Activated CD4-positive, alpha-beta memory T cell treated with anti-CD3 and anti-CD28 coated beads, Interleukin-2, amount 10 ng/mL, durations not matched to agents 7 days and 5 days (primary cell): ENCODE measurements at regions not wholly inside any gene's neighbourhood (a gene's known extent, or its start where the extent isn't known, plus 50 kb on each side); places are given as distances from the start of the nearest gene placed in this dataset.
A peak's percentile ranks its signal among the peaks of the same experiment; 100 is the strongest.
"Not testable (repeated sequence)": the region's sequence is repeated elsewhere in the genome, so short reads cannot be mapped to it uniquely, and the experiment has no call there.

Experiments used
- CTCF ChIA-PET: fragments of 350-600 bp; sonication (Branson Sonifier 250); formaldehyde crosslinking; loops from one replicate; lab custom pipeline; 2021; ENCODE audit warnings: antibody characterized with exemption, inconsistent platforms; lab: Charles Lee
- POLR2A ChIA-PET: fragments of 350-600 bp; sonication (Branson Sonifier 250); formaldehyde crosslinking; loops from one replicate; lab custom pipeline; 2021; ENCODE audit warnings: antibody characterized with exemption; lab: Charles Lee
- DNase-seq: peaks from one replicate; pipeline ENCODE4 v3.0.0-alpha.2; 2020
- H3K27ac Mint-ChIP-seq: one replicate; pipeline ENCODE4 v1.8.0; 2021; ENCODE audit warnings: mild to moderate bottlenecking, mixed read lengths
- H3K27me3 Mint-ChIP-seq: one replicate; pipeline ENCODE4 v1.8.0; 2021; ENCODE audit warnings: mixed read lengths
- H3K36me3 Mint-ChIP-seq: one replicate; pipeline ENCODE4 v1.8.0; 2021; ENCODE audit warnings: low read depth, mixed read lengths
- H3K4me1 Mint-ChIP-seq: one replicate; pipeline ENCODE4 v1.8.0; 2021; ENCODE audit warnings: mixed read lengths
- H3K4me3 Mint-ChIP-seq: one replicate; pipeline ENCODE4 v1.8.0; 2021; ENCODE audit warnings: mild to moderate bottlenecking, mixed read lengths
- H3K9me3 Mint-ChIP-seq: one replicate; pipeline ENCODE4 v1.8.0; 2021; ENCODE audit warnings: mixed read lengths

DNA sequence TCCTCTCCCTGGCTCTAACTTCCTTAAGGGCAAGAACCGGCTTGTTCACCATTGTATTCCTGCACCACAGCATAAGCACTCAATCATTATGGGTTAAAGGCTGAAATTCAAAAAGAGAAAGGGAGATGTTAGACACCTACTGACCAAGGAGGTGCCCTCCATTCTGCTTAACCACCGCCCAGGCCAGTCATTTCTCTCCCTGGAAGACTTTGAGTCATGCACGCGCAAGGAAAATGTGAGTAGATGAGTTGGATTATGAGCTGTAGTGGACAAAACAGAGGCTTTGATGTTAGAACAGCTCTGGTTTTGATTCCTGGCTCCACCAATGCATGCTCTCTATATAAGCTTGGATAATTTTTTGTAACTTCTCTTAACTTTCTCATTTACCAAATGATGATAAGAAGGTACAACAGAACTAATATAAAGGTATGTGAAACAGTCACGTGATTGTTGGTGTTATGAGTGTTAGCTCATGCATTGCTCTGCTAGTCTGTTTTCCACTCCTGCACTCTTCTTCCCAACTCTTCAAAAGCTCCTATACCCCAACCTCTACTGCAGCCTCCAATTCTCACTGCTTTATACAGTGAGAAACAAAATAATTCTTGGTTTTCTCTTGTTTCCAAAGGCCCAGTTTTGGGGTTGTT lies 148.4 kb upstream of the ATP11B start:
- POLR2A ChIA-PET = no interaction called here
- Mint-ChIP-seq H3K36me3 (no peaks in the 10 kb centered on the region), H3K4me3 (no peak overlapping the region), H3K27ac (no peak overlapping the region), H3K27me3 (peaks cover 8% of the 10 kb centered on the region), H3K9me3 (no peaks in the 10 kb centered on the region), H3K4me1 (no peaks in the 10 kb centered on the region)
- CTCF ChIA-PET = no interaction called here
- DNase-seq = no peak

DNA sequence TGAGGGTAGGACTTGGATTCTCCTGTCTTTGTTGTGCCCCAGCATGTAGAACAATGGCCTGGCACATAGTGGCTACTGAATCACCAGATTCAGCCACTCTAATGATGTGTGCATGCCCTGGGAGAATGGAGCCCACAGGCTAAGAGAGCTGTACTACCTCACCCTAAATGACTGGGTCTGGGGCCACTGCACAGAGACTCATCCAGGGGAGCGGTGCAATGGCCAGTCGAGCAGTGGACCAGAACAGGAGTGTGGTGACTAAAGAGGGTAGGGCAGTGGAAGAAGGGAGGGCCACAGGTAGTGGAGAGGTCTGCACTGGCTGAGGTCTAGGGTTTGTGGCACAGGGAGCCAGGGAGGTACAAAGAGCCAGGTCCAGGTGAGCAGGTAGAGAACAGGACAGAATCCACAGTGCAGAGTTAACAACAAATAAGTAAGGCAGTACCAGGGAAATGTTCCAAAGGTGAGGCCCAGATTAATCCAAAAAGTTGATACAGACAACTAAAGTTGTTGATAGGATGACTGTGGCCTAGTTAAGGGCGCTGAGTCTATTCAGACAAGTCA lies 142.7 kb upstream of the ATP11B start:
- ChIA-PET POLR2A (no interaction called here), CTCF (no interaction called here)
- H3K27ac Mint-ChIP-seq = no peak overlapping the region
- no peaks in the 10 kb centered on the region for H3K4me1 Mint-ChIP-seq
- no peaks in the 10 kb centered on the region for H3K36me3 Mint-ChIP-seq
- H3K27me3 Mint-ChIP-seq = peaks cover 4% of the 10 kb centered on the region
- no peak overlapping the region for H3K4me3 Mint-ChIP-seq
- no peaks in the 10 kb centered on the region for H3K9me3 Mint-ChIP-seq
- no peak for DNase-seq

DNA sequence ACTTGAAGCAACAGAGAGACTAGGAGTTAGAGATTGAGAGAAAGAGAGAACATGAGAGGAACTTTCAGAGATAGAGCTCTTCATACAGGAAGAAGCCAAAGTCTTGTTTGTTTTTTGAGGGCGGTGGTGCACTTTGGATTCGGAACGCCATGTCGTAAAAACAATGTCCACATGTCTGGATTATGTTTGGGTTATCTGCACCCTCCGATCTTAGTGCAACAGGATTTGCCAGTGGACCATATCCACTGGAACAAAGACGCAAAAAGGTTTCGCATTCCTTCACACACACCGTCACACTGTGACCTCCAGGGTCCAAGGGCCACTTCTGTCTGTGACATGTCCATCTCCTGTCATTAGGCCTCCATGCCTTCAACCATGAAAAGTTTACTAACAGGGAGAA lies 141.8 kb upstream of the ATP11B start:
- Mint-ChIP-seq H3K4me3 (no peak overlapping the region), H3K27ac (no peak overlapping the region), H3K4me1 (no peaks in the 10 kb centered on the region), H3K27me3 (peaks cover 4% of the 10 kb centered on the region), H3K36me3 (no peaks in the 10 kb centered on the region), H3K9me3 (no peaks in the 10 kb centered on the region)
- DNase-seq = no peak
- CTCF ChIA-PET = no interaction called here
- POLR2A ChIA-PET = no interaction called here

DNA sequence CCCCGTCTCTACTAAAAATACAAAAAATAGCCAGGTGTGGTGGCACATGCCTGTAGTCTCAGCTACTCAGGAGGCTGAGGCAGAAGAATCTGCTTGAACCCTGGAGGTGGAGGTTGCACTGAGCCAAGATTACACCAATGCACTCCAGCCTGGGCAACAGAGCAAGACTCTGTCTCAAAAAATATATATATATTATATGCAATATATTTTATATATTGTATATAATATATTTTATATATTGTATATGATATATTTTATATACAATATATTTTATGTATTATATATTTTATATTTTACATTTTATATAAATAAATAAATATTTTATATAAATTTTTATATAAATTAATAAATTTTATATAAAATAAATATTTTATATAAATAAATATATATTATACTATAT lies 140.2 kb upstream of the ATP11B start:
- H3K36me3 Mint-ChIP-seq, POLR2A ChIA-PET, H3K4me1 Mint-ChIP-seq, DNase-seq, H3K4me3 Mint-ChIP-seq, H3K9me3 Mint-ChIP-seq, H3K27ac Mint-ChIP-seq, CTCF ChIA-PET, H3K27me3 Mint-ChIP-seq: not testable (repeated sequence)

DNA sequence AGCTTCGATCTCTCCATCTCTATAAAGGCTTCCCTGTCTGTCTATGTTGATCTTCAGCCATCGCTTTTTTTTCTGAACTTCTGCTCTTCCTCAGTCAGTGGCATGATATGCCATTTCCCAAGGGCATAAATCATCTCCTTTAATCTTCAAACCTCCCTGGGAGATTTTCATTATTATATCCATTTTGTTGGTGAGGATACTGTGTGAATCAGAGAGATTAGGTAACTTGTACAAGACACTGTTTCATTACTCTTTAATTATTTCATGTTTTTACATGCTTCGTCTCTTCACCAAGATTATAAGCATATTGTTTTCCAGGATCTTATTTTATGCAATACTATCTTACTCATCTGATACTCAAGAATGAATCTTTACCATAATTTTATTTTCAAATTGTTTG lies 124.8 kb upstream of the ATP11B start:
- H3K4me1 Mint-ChIP-seq = no peaks in the 10 kb centered on the region
- CTCF ChIA-PET = no interaction called here
- no peak overlapping the region for H3K27ac Mint-ChIP-seq
- peaks cover 17% of the 10 kb centered on the region for H3K27me3 Mint-ChIP-seq
- no peak for DNase-seq
- no peak overlapping the region for H3K4me3 Mint-ChIP-seq
- POLR2A ChIA-PET = no interaction called here
- no peaks in the 10 kb centered on the region for H3K9me3 Mint-ChIP-seq
- H3K36me3 Mint-ChIP-seq = no peaks in the 10 kb centered on the region

DNA sequence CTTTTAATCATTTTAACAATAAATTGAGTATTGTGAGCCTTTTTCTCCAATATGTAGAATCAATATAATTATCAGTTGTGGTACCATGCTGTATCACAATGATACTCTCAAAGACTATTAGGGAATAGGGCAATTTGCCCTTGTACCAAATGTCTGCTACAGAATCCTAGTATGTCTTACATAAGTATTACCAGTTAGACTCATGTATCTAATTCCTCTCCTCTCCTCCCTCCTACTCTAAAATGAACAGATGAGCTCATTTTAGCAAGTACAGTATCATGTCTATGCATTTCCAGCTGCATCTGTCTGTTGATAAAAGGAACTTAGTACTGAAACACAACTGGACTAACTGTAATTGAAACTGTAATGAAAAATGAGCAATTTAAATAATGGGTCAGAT lies 124.3 kb upstream of the ATP11B start:
- DNase-seq = no peak
- Mint-ChIP-seq H3K36me3 (no peaks in the 10 kb centered on the region), H3K27ac (no peak overlapping the region), H3K27me3 (peaks cover 19% of the 10 kb centered on the region), H3K9me3 (no peaks in the 10 kb centered on the region), H3K4me3 (no peak overlapping the region), H3K4me1 (no peaks in the 10 kb centered on the region)
- POLR2A ChIA-PET = no interaction called here
- CTCF ChIA-PET = no interaction called here

DNA sequence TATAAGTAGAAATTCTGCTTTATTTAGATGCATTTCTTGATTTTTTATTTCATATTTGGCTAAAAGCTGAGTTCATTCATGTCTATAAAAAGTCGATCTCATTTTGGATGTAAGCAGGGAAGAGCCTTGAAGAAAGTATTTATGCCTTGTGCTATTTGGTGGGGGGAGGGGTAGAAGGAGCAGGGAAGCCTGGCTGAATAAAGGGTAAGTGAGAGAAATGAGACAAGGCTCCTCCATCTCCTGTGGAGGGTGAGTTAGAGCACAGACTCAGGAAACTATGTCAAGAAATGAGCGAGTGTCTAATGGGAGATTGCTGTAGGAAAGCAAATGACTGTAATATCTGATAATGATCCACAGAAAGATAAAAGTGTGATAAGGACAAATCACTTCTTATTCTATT lies 121.8 kb upstream of the ATP11B start:
- ChIA-PET POLR2A (no interaction called here), CTCF (no interaction called here)
- no peak overlapping the region for H3K4me3 Mint-ChIP-seq
- peaks cover 20% of the 10 kb centered on the region for H3K27me3 Mint-ChIP-seq
- H3K36me3 Mint-ChIP-seq = no peaks in the 10 kb centered on the region
- H3K9me3 Mint-ChIP-seq = no peaks in the 10 kb centered on the region
- H3K27ac Mint-ChIP-seq = no peak overlapping the region
- no peak for DNase-seq
- no peaks in the 10 kb centered on the region for H3K4me1 Mint-ChIP-seq

DNA sequence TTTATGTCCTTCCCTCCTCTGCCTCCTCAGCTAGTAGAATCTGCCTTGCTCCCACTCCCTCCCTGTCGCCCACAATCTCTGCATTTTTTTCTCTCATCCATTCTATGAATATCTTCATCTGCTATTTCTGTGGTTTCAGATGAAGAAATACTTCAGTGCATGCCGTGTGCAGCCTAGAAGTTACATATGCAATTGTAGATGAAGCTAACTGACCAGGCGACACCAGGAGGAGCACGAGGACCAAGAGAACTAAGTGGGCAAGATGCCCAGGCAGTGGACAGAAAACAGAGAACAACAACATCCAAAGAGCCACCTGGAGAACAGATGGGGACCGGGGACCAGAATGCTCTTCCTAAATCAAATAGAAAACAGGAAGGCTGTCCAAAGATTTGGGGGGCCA lies 121.4 kb upstream of the ATP11B start:
- Mint-ChIP-seq H3K27ac (no peak overlapping the region), H3K27me3 (peaks cover 20% of the 10 kb centered on the region), H3K4me3 (no peak overlapping the region), H3K9me3 (no peaks in the 10 kb centered on the region), H3K4me1 (no peaks in the 10 kb centered on the region), H3K36me3 (no peaks in the 10 kb centered on the region)
- no peak for DNase-seq
- ChIA-PET CTCF (no interaction called here), POLR2A (no interaction called here)

DNA sequence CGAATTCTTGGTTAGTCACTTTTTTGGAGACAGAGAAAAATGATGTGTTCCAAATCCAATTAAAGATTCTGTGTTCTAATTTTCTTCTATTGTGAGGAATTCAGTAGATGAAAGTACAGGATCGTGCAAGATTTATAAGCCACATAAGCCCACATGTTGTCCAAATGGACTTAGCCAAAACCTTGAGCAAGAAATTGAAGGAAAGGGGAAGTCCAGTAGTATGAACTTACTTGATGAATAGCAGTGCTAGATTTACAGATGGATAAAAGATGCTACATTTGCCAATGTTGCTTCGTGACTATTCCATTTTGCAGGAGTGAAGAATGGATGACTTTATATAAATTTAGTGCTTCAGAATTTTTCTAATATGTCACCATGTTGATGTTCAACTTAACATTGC lies 120.0 kb upstream of the ATP11B start:
- Mint-ChIP-seq H3K4me3 (no peak overlapping the region), H3K4me1 (no peaks in the 10 kb centered on the region), H3K27me3 (peaks cover 19% of the 10 kb centered on the region), H3K36me3 (no peaks in the 10 kb centered on the region), H3K9me3 (no peaks in the 10 kb centered on the region), H3K27ac (no peak overlapping the region)
- ChIA-PET POLR2A (no interaction called here), CTCF (no interaction called here)
- no peak for DNase-seq

DNA sequence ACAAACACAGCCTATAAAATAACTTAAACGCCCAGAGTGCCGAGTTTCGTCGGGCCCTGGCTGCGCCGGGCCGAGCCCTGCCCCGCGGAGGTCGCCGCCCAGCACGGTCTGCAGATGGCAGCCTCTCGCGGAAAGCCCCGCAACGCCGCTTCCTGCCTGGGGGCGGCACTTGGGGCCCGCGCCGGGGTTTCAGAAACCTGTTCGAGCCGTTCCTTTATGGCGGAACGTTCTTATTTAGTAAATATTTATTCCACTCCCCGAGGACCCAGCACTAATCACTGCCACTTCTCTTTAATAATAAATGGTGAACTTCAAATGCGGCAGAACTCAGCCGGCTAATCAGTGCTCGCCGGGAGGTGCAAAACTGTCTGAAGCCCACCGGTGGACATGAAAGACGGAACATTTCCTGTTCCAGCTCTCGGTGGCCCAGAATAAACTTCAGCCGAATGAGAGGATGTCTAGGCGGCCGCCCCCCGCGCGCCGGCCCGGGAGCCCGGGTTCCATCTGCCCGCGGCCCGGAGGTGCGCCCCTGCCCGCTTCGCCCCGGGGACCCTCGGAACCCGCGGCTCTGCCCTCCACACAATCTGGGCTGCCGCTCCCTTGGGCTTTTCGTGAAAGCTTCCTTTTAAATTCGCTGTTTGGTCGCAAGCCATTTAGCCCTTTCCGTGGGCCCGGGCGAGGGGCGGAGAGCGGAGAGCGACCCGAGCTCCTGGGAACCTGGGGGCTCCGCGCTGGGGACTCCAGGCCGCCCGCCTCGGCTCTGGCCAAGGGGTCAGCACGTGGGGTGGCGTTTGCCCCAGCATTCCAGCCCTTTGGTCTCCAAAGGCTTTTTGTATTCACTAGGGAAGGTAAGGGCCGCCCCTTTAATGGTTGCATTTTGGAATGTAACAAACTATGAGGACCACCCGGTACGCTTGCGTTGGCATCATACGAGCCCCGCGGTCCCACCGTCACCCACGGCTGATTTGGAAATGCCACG lies 110.8 kb upstream of the ATP11B start:
- peak; percentile 63 for DNase-seq
- H3K4me3 Mint-ChIP-seq = peak overlapping the region; percentile 67
- peaks cover 6% of the 10 kb centered on the region for H3K4me1 Mint-ChIP-seq
- no peak overlapping the region for H3K27ac Mint-ChIP-seq
- ChIA-PET POLR2A (no interaction called here), CTCF (interaction anchor here (0.5 to 3.6 kb wide), 11 partner anchors 9 to 1764 kb away, joined by 3 to 26 read pairs (median 4); no protein-coding TSS in a partner anchor)
- peaks cover 40% of the 10 kb centered on the region for H3K27me3 Mint-ChIP-seq
- no peaks in the 10 kb centered on the region for H3K36me3 Mint-ChIP-seq
- H3K9me3 Mint-ChIP-seq = no peaks in the 10 kb centered on the region

DNA sequence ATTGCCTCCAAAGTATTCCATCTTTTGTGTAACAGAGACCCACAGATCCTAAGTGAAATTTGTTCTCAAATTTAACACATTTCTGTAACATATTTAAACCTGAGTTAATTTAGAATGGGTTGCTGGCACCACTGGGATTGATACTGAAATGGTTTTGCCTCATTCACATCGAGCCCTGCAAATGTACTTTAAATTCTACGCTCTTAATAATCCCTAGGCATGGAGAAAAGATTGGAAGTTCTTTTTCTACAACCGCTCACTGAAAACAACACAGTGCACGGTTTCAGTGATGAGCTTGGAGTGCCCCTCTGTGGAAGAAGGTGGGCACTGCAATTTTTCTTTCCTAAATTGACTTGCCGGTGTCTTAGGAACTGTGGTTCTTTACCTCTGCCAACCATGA lies 109.9 kb upstream of the ATP11B start:
- H3K27me3 Mint-ChIP-seq = peaks cover 43% of the 10 kb centered on the region
- H3K27ac Mint-ChIP-seq = no peak overlapping the region
- POLR2A ChIA-PET = no interaction called here
- peak; percentile 62 for DNase-seq
- CTCF ChIA-PET = interaction anchor here (0.5 to 3.6 kb wide), 16 partner anchors 9 to 1765 kb away, joined by 3 to 26 read pairs (median 4); no protein-coding TSS in a partner anchor
- H3K36me3 Mint-ChIP-seq = no peaks in the 10 kb centered on the region
- peak overlapping the region; percentile 28 for H3K4me3 Mint-ChIP-seq
- H3K4me1 Mint-ChIP-seq = peaks cover 6% of the 10 kb centered on the region
- H3K9me3 Mint-ChIP-seq = no peaks in the 10 kb centered on the region

DNA sequence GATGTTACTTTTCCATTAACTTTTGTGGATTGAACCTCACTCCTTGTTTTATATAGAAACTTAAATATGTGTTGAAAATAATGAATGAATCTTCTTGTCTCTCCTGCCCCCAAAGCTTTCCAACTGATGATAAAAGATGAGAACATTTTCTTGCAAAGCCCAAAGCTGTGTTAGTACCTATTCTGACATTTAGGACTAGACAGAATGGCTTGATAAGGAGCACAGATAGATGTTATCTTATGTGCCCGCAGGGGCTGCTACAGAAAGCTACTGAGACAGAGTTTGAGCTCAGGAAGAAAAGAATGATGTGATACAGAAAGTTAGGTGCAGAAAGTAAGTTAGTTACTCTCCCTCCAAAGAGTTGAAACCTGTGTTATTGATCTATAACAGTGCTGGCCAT lies 109.4 kb upstream of the ATP11B start:
- peaks cover 6% of the 10 kb centered on the region for H3K4me1 Mint-ChIP-seq
- ChIA-PET CTCF (interaction anchor here (0.9 to 3.6 kb wide), 12 partner anchors 10 to 1355 kb away, joined by 3 to 26 read pairs (median 4); no protein-coding TSS in a partner anchor), POLR2A (no interaction called here)
- no peak for DNase-seq
- H3K27ac Mint-ChIP-seq = no peak overlapping the region
- peaks cover 43% of the 10 kb centered on the region for H3K27me3 Mint-ChIP-seq
- no peak overlapping the region for H3K4me3 Mint-ChIP-seq
- H3K9me3 Mint-ChIP-seq = no peaks in the 10 kb centered on the region
- H3K36me3 Mint-ChIP-seq = no peaks in the 10 kb centered on the region
